ENCODE measurements at regions not wholly inside any gene's neighbourhood (a gene's known extent, or its start where the extent isn't known, plus 50 kb on each side); places are given as distances from the start of the nearest gene placed in this dataset.

- DNase-seq: no peak
These were observed 95.7 kb upstream of the CELF2 start for GRCh38 chr10:10921826-10922461.

GRCh38 chr10:10923029-10923651, 94.5 kb upstream of the CELF2 start:
- DNase-seq: no peak

GRCh38 chr10:10925667-10926066, 92.0 kb upstream of the CELF2 start:
- DNase-seq: no peak

- DNase-seq: no peak
These were observed 90.1 kb upstream of the CELF2 start for GRCh38 chr10:10927608-10928007.

- DNase-seq: no peak
These were observed 86.5 kb upstream of the CELF2 start for GRCh38 chr10:10930979-10931743.

GRCh38 chr10:10935032-10935431, 82.6 kb upstream of the CELF2 start:
- DNase-seq: no peak

- DNase-seq: no peak
These were observed 79.0 kb upstream of the CELF2 start for GRCh38 chr10:10938676-10939075.

- DNase-seq: no peak
These were observed 76.4 kb upstream of the CELF2 start for GRCh38 chr10:10941127-10941730.

GRCh38 chr10:10942441-10942840, 75.2 kb upstream of the CELF2 start:
- no peak for DNase-seq

- no peak for DNase-seq
These were observed 71.6 kb upstream of the CELF2 start for GRCh38 chr10:10946081-10946480.

- DNase-seq: no peak
These were observed 70.9 kb upstream of the CELF2 start for GRCh38 chr10:10946801-10947200.

- no peak for DNase-seq
These were observed 66.0 kb upstream of the CELF2 start for GRCh38 chr10:10951675-10952074.

GRCh38 chr10:10952800-10953199, 64.9 kb upstream of the CELF2 start:
- DNase-seq: no peak

- DNase-seq: no peak
These were observed 60.8 kb upstream of the CELF2 start for GRCh38 chr10:10956681-10957542.

GRCh38 chr10:10958041-10958440, 59.6 kb upstream of the CELF2 start:
- DNase-seq: no peak

GRCh38 chr10:10959666-10960065, 58.0 kb upstream of the CELF2 start:
- no peak for DNase-seq

- no peak for DNase-seq
These were observed 57.1 kb upstream of the CELF2 start for GRCh38 chr10:10960534-10960933.

GRCh38 chr10:10961072-10961471, 56.6 kb upstream of the CELF2 start:
- no peak for DNase-seq

GRCh38 chr10:10967029-10967428, 50.6 kb upstream of the CELF2 start:
- DNase-seq: no peak

GRCh38 chr10:10967581-10968256, 50.0 kb upstream of the CELF2 start:
- DNase-seq: no peak

Data from 8988T (cell line).